ENCODE measurements at regions not wholly inside any gene's neighbourhood (a gene's known extent, or its start where the extent isn't known, plus 50 kb on each side); places are given as distances from the start of the nearest gene placed in this dataset.

- H3K4me1 Mint-ChIP-seq, result no peaks in the 10 kb centered on the region
- no peak overlapping the region for H3K4me3 Mint-ChIP-seq
- no peaks in the 10 kb centered on the region for H3K36me3 Mint-ChIP-seq
- no peak overlapping the region for H3K27ac Mint-ChIP-seq
- H3K9me3 Mint-ChIP-seq, result no peaks in the 10 kb centered on the region
- peaks cover 6% of the 10 kb centered on the region for H3K27me3 Mint-ChIP-seq
Measured at GRCh38 chr2:176544991-176545956, 276.0 kb downstream of the MTX2 start.

GRCh38 chr2:176546550-176546949 lies 277.3 kb downstream of the MTX2 start:
- no peaks in the 10 kb centered on the region for H3K36me3 Mint-ChIP-seq
- H3K4me1 Mint-ChIP-seq, result no peaks in the 10 kb centered on the region
- H3K27me3 Mint-ChIP-seq, result peaks cover 6% of the 10 kb centered on the region
- H3K27ac Mint-ChIP-seq, result no peak overlapping the region
- no peaks in the 10 kb centered on the region for H3K9me3 Mint-ChIP-seq
- no peak overlapping the region for H3K4me3 Mint-ChIP-seq

GRCh38 chr2:176552501-176553135 lies 283.4 kb downstream of the MTX2 start:
- Mint-ChIP-seq H3K27ac (no peak overlapping the region), H3K36me3 (no peaks in the 10 kb centered on the region), H3K27me3 (peaks cover 25% of the 10 kb centered on the region), H3K4me3 (no peak overlapping the region), H3K4me1 (peaks cover 6 to 7% (median 6%) of the 10 kb centered on the region in 3 donors), H3K9me3 (no peaks in the 10 kb centered on the region)

GRCh38 chr2:176553685-176554100 lies 284.5 kb downstream of the MTX2 start:
- Mint-ChIP-seq H3K27ac (peak overlapping the region in 1 of 3 donors; percentile 48), H3K9me3 (no peaks in the 10 kb centered on the region), H3K27me3 (peaks cover 24% of the 10 kb centered on the region), H3K4me3 (peak overlapping the region; percentile 49 to 96 (median 82)), H3K4me1 (peaks cover 6 to 7% (median 6%) of the 10 kb centered on the region in 3 donors), H3K36me3 (no peaks in the 10 kb centered on the region)

- Mint-ChIP-seq H3K4me3 (peak overlapping the region; percentile 49 to 96 (median 82)), H3K27ac (no peak overlapping the region), H3K9me3 (no peaks in the 10 kb centered on the region), H3K4me1 (peaks cover 6 to 7% (median 6%) of the 10 kb centered on the region in 3 donors), H3K27me3 (peaks cover 24% of the 10 kb centered on the region), H3K36me3 (no peaks in the 10 kb centered on the region)
Measured at GRCh38 chr2:176554101-176555048, 285.1 kb downstream of the MTX2 start.

- no peaks in the 10 kb centered on the region for H3K9me3 Mint-ChIP-seq
Measured at GRCh38 chr2:176555112-176555511, 285.9 kb downstream of the MTX2 start.

GRCh38 chr2:176555781-176556180 lies 286.5 kb downstream of the MTX2 start:
- no peaks in the 10 kb centered on the region for H3K9me3 Mint-ChIP-seq
- H3K4me1 Mint-ChIP-seq, result peaks cover 6 to 7% (median 6%) of the 10 kb centered on the region in 3 donors
- H3K27me3 Mint-ChIP-seq, result peaks cover 29% of the 10 kb centered on the region

More at GRCh38 chr2:176555112-176555511, 285.9 kb downstream of the MTX2 start:
- H3K4me1 Mint-ChIP-seq, result peaks cover 6 to 7% (median 6%) of the 10 kb centered on the region in 3 donors
- no peaks in the 10 kb centered on the region for H3K36me3 Mint-ChIP-seq
- no peak overlapping the region for H3K4me3 Mint-ChIP-seq
- peaks cover 28% of the 10 kb centered on the region for H3K27me3 Mint-ChIP-seq
- no peak overlapping the region for H3K27ac Mint-ChIP-seq

GRCh38 chr2:176556373-176556772 lies 287.1 kb downstream of the MTX2 start:
- peaks cover 6 to 7% (median 6%) of the 10 kb centered on the region in 3 donors for H3K4me1 Mint-ChIP-seq
- H3K4me3 Mint-ChIP-seq, result no peak overlapping the region
- H3K27me3 Mint-ChIP-seq, result peaks cover 29% of the 10 kb centered on the region
- H3K36me3 Mint-ChIP-seq, result no peaks in the 10 kb centered on the region
- H3K27ac Mint-ChIP-seq, result no peak overlapping the region
- H3K9me3 Mint-ChIP-seq, result no peaks in the 10 kb centered on the region

More at GRCh38 chr2:176555781-176556180, 286.5 kb downstream of the MTX2 start:
- Mint-ChIP-seq H3K27ac (no peak overlapping the region), H3K4me3 (no peak overlapping the region), H3K36me3 (no peaks in the 10 kb centered on the region)

- Mint-ChIP-seq H3K27ac (no peak overlapping the region), H3K27me3 (peaks cover 29% of the 10 kb centered on the region), H3K36me3 (no peaks in the 10 kb centered on the region), H3K9me3 (no peaks in the 10 kb centered on the region), H3K4me1 (peaks cover 6 to 7% (median 6%) of the 10 kb centered on the region in 3 donors), H3K4me3 (no peak overlapping the region)
Measured at GRCh38 chr2:176557821-176558220, 288.6 kb downstream of the MTX2 start.

- peaks cover 26% of the 10 kb centered on the region for H3K27me3 Mint-ChIP-seq
- H3K9me3 Mint-ChIP-seq, result no peaks in the 10 kb centered on the region
- H3K4me1 Mint-ChIP-seq, result peaks cover 4 to 7% (median 6%) of the 10 kb centered on the region in 3 donors
- H3K4me3 Mint-ChIP-seq, result no peak overlapping the region
- H3K27ac Mint-ChIP-seq, result no peak overlapping the region
- no peaks in the 10 kb centered on the region for H3K36me3 Mint-ChIP-seq
Measured at GRCh38 chr2:176558574-176559140, 289.4 kb downstream of the MTX2 start.

GRCh38 chr2:176560296-176560695 lies 291.1 kb downstream of the MTX2 start:
- Mint-ChIP-seq H3K27me3 (peaks cover 29% of the 10 kb centered on the region), H3K4me3 (no peak overlapping the region), H3K27ac (no peak overlapping the region), H3K36me3 (no peaks in the 10 kb centered on the region), H3K4me1 (no peaks in the 10 kb centered on the region), H3K9me3 (no peaks in the 10 kb centered on the region)

GRCh38 chr2:176561706-176562105 lies 292.5 kb downstream of the MTX2 start:
- H3K9me3 Mint-ChIP-seq, result no peaks in the 10 kb centered on the region
- H3K27ac Mint-ChIP-seq, result no peak overlapping the region
- H3K36me3 Mint-ChIP-seq, result no peaks in the 10 kb centered on the region
- no peaks in the 10 kb centered on the region for H3K4me1 Mint-ChIP-seq
- H3K27me3 Mint-ChIP-seq, result peaks cover 26% of the 10 kb centered on the region
- H3K4me3 Mint-ChIP-seq, result no peak overlapping the region

GRCh38 chr2:176562359-176563078 lies 293.3 kb downstream of the MTX2 start:
- H3K27ac Mint-ChIP-seq, result peak overlapping the region in 1 of 3 donors; percentile 0
- no peaks in the 10 kb centered on the region for H3K9me3 Mint-ChIP-seq
- H3K36me3 Mint-ChIP-seq, result no peaks in the 10 kb centered on the region
- no peaks in the 10 kb centered on the region for H3K4me1 Mint-ChIP-seq
- H3K27me3 Mint-ChIP-seq, result peaks cover 20% of the 10 kb centered on the region
- no peak overlapping the region for H3K4me3 Mint-ChIP-seq

Measured in IgD-negative memory B cell (primary cell).